ENCODE measurements at regions not wholly inside any gene's neighbourhood (a gene's known extent, or its start where the extent isn't known, plus 50 kb on each side); places are given as distances from the start of the nearest gene placed in this dataset.
A peak's percentile ranks its signal among the peaks of the same experiment; 100 is the strongest.
"Not testable (repeated sequence)": the region's sequence is repeated elsewhere in the genome, so short reads cannot be mapped to it uniquely, and the experiment has no call there.

DNA sequence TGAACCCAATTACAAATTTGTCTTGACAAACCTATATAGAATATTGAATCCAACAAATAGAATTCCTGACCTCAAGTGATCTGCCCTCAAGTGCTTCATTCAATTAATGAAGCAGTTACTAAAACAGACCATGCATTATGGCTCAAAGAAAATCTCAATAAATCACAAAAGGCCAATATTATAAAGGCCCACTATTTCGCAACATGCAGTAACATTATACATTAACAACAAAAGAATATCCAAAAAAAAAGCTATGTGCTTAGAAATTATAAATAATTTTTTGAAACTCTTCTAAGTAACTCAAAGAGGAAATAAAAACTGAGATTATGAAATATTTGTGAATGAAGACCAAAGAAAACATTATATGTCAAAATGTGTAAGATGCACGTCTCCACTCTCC, 177.7 kb downstream of the ZNF674 start:
- no peak for DNase-seq (ENCODE audit: low read depth in 2 of 2)

DNA sequence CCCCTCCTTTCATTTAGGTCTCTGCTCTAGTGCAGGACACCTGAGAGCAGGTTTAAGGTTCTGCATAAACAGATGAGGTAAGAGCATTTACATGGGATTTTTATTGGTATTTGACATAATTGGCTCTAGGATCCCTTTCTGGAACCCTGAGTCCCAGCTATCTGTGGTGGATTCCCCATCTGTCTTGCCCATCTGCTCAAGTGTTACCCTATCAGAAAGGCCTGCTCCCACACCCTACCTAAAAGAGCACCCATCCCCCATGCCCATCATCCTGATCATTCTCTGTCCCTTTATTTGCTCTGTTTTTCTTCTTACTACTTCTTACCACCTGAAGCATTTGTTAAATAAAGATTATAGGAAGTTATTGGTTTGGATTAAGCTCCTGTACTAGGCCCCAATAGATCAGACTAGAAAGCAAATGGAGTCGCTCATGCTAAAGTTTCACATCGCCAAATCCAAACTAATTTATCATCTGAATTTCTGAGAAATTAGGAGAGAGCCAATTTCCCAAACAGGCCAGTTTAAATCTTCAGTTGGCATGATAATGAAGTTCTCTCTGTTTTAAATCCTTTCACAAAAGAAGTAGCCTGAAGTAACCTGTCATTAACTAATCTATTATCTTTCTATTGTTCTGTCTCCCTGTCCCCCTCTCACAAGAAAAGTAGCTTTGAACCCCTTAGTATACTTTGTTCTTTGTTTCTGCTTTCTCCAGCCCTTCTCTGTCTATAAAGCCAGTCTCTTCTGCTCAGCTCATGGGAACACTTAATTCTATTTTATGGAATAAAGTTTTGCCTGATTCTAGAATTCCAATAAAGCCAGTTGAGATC, 178.6 kb downstream of the ZNF674 start:
- DNase-seq (ENCODE audit: low read depth in 2 of 2) = no peak

DNA sequence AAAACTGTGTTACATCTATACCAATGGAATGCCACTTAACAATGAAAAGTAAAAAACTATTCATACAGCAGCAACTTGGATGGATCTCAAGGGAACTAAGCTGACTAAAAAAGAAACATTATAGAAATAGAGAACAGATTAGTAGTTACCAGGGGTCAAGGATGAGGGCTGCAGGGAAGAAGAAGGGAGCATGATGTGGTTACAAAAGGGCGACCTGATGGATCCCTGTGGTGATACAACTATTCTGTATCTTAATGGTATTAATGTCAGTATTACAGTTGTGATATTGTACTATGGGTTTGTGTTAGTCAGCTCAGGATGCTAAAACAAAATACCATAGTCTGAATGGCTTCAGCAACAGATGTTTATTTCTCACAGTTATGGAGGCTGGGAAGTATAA, 190.7 kb downstream of the ZNF674 start:
- no peak for DNase-seq (ENCODE audit: low read depth in 2 of 2)

DNA sequence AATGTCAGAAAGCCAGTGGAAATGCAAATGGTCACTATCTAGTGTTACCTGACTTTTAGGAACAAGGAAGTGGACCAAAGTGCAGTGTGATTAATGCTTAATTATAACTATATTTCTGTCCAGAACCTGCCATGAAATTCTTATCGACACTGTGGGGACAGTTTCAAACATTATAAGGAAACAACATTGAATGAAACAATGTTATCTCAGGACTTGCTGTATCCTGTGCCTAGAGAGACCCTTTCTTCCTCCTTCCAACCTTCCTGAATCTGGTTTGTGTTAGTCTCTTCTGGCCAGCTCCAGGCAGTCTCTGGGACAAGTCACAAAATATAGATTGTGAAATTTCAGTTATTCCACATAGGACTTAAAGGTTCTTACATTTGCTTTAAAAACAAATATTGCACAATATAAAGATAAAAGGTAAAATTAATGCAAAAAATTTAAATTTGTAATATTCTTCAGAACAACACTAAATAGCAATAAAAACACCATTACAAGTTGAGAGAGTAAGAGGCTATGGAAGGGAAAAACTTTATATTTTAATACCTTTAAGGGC, 203.4 kb downstream of the ZNF674 start:
- peak in 1 of 2 donors; percentile 66 for DNase-seq (ENCODE audit: low read depth in 2 of 2)

- DNase-seq (ENCODE audit: low read depth in 2 of 2) = no peak
Observed at GRCh38 chrX:46340696-46341095, 204.5 kb downstream of the ZNF674 start.

- DNase-seq (ENCODE audit: low read depth in 2 of 2) = peak in 1 of 2 donors; percentile 44
Observed at GRCh38 chrX:46333550-46333949, 211.7 kb downstream of the ZNF674 start.

GRCh38 chrX:46330981-46331380, 214.2 kb downstream of the ZNF674 start:
- DNase-seq (ENCODE audit: low read depth in 2 of 2) = no peak

- DNase-seq (ENCODE audit: low read depth in 2 of 2) = no peak
Observed at GRCh38 chrX:46330513-46330912, 214.7 kb downstream of the ZNF674 start.

- DNase-seq (ENCODE audit: low read depth in 2 of 2) = no peak
Observed at GRCh38 chrX:46328133-46328532, 217.1 kb downstream of the ZNF674 start.

DNA sequence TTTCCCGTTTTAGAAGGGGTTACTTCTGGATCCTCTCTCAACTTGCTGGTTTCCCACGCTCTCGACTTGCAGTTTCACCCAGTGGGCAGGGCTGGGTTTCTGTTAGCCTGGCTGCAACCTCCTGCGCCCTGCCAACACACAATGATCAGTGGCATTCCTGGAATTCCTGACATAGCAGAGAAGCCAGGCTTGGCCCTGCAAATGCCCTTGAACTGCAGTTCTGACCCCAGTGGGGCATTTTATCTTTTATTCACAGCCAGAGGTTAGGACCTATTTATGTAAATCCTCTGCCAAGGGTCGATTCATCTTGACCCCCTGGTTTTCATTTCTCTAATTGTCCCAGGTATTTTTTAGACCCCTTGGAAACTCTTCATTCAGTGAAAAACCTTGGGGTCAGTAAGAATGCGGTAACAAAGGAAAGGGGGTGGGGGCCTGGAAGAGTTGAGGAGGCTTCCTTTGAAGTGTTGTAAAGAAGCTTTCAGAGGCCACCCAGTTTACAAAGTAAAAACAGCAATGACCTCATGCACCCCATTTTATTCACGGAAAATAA, 217.6 kb downstream of the ZNF674 start:
- DNase-seq (ENCODE audit: low read depth in 2 of 2) = peak; percentile 64 to 75

GRCh38 chrX:46326161-46326560, 219.1 kb downstream of the ZNF674 start:
- DNase-seq (ENCODE audit: low read depth in 2 of 2) = peak in 1 of 2 donors; percentile 70

- peak in 1 of 2 donors; percentile 66 for DNase-seq (ENCODE audit: low read depth in 2 of 2)
Observed at GRCh38 chrX:46325312-46325877, 219.8 kb downstream of the ZNF674 start.

- no peak for DNase-seq (ENCODE audit: low read depth in 2 of 2)
Observed at GRCh38 chrX:46324166-46324565, 221.1 kb downstream of the ZNF674 start.

DNA sequence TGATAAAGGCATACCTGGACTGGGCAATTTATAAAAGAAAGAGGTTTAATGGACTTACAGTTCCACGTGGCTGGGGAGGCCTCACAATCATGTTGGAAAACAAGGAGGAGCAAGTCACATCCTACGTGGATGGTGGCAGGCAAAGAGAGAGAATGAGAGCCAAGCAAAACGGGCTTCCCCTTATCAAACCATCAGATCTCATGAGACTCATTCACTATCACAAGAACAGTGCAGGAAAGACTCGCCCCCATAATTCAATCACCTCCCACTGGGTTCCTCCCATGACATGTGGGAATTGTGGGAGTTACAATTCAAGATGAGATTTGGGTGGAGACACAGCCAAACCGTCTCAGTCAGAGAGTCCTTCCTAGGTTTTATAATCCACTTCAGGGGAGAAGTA, 222.3 kb downstream of the ZNF674 start:
- not testable (repeated sequence) for DNase-seq (ENCODE audit: low read depth in 2 of 2)

DNA sequence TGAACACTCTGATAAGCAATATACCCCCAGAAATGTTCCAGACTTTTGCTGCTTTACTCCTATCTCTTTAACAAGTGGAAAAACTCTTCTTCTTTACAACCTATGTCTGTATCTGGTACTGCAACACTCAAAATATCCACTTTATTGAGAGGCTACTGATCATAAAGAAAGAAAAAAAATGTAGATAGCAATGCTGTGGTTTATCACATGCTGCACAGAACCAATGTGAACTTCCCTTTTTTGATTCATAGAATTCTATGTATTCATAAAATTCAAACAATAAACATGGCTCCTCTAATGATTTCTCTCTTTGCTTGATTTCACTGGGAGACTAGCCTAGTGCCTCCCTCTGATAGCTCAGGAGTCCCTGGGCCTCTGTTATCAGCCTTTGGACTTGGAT, 223.5 kb downstream of the ZNF674 start:
- DNase-seq (ENCODE audit: low read depth in 2 of 2) = no peak

DNA sequence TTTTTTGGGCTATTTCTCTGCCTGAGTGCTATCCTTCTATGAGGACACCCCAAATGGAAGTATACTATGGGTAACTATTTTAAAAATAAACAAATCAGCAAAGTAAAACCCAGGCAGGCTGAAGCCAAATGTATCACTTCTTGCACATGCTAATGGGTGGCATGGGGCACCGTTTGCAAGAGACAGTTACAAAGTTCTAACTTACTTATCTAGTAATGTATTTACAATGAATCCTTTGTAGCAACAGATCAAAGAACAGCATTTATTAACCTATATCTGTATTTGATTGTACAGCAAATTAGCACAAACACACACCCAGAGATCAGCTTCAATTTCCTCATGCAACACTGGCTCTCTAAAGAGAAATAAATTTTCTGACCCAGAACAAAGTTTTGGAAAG, 225.5 kb downstream of the ZNF674 start:
- no peak for DNase-seq (ENCODE audit: low read depth in 2 of 2)

DNA sequence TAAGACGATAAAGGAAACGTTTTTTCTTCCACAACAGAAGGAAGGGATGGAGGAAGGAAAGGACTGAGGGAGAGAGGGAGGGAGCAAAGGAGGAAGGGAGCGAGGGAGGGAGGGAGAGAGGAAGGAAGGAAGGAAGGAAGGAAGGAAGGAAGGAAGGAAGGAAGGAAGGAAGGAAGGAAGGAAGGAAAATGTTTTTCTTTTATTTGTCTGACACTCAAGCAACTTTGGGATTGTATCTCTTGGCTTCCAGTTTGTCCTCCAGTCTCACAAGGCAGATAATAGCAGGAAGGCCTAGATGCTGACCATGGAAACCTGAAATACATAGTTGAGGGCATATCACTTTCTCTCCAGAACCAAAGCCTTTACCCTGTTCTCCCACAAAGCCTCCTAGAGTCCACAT, 226.7 kb downstream of the ZNF674 start:
- no peak for DNase-seq (ENCODE audit: low read depth in 2 of 2)

GRCh38 chrX:46317163-46317562, 228.1 kb downstream of the ZNF674 start:
- DNase-seq (ENCODE audit: low read depth in 2 of 2) = peak in 1 of 2 donors; percentile 77

GRCh38 chrX:46311581-46312120, 233.6 kb downstream of the ZNF674 start:
- DNase-seq (ENCODE audit: low read depth in 2 of 2) = no peak

GRCh38 chrX:46310815-46311497, 234.3 kb downstream of the ZNF674 start:
- no peak for DNase-seq (ENCODE audit: low read depth in 2 of 2)

DNA sequence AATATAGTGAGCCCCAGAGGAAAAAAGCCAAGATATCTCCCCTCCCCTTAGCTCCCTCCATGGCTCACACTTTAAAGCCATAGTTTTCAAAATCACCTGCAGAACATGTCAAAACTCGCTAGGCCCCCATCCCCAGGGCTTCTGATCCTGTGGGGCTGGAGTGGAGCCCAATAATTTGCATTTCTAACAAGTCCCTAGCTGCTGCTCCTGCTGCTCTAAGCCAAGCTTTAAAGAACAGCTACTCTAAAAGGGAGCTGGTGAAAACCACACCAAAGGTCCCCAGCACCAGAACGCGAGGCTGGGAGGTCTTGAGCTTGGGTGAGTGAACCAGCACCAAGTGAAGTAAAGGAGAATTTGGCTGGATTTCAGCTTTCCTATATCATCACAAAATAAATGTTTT, 237.1 kb downstream of the ZNF674 start:
- DNase-seq (ENCODE audit: low read depth in 2 of 2) = no peak

DNA sequence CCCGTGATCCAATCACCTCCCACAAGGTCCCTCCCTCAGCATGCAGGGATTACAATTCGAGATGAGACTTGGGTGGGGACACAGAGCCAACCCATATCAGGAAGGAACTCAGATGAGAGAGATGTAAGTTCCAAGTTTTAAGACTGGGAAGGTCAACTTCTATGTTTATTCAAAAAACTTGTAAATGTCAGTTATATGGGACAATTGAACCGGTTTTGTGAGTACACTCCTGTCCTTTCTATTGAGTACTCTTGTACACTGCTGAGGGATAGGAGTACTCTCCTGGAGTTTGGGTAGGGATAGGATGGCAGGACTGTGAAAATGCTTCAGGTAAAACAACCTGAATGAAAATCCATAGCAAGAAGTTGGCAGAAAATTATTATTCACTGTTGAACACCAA, 239.1 kb downstream of the ZNF674 start:
- no peak for DNase-seq (ENCODE audit: low read depth in 2 of 2)
